ENCODE measurements at regions not wholly inside any gene's neighbourhood (a gene's known extent, or its start where the extent isn't known, plus 50 kb on each side); places are given as distances from the start of the nearest gene placed in this dataset.

DNA sequence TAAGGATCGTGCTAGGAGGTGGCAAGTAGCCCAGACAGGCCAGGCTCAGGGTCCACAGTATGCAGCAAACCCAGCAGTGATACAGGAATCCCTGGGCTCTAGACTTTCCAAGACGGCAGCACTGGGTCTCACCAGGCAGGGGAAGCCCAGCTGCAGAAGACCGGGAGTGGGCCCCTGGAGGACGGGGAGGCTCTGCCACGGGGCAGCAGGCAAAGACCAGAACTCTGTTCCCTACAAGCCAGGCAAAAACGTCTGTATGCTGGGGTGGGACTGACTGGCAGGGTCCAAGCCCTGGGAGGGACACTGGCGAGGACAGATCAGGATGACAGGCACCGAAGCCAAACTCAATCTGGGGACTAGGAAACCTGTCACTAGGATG lies 98.9 kb upstream of the SEC11C start:
- no peaks in the 10 kb centered on the region for H3K27me3 ChIP-seq (ENCODE audit: low read length)
- no peaks in the 10 kb centered on the region for H3K79me2 ChIP-seq (ENCODE audit: low read length)
- no peaks in the 10 kb centered on the region for H3K9me2 ChIP-seq (replicated peaks; ENCODE audit: low read length)
- H4K20me1 ChIP-seq (ENCODE audit: low read length) = no peaks in the 10 kb centered on the region
- no peak overlapping the region for H3K27ac ChIP-seq (ENCODE audit: low read length)
- no peak for DNase-seq
- CTCF ChIA-PET = no interaction called here
- no peaks in the 10 kb centered on the region for H3K9me3 ChIP-seq (ENCODE audit: low read length)
- H3K4me3 ChIP-seq (ENCODE audit: low read length) = no peak overlapping the region
- no peak overlapping the region for H2AFZ ChIP-seq (ENCODE audit: low read length)
- no peak overlapping the region for H3K4me2 ChIP-seq (ENCODE audit: low read length)
- H3F3A ChIP-seq (ENCODE audit: low read length, unreplicated experiment) = no peaks in the 10 kb centered on the region
- BruUV-seq (replicated peaks) = no TSS peak
- TF ChIP-seq EZH2phosphoT487 (IDR thresholded peaks at IDR 0.05; ENCODE audit: borderline replicate concordance, low read length) (no peak), EZH2 (IDR thresholded peaks at IDR 0.05; ENCODE audit: low read length, unreplicated experiment) (no peak)
- TF ChIP-seq, protein P1, sequence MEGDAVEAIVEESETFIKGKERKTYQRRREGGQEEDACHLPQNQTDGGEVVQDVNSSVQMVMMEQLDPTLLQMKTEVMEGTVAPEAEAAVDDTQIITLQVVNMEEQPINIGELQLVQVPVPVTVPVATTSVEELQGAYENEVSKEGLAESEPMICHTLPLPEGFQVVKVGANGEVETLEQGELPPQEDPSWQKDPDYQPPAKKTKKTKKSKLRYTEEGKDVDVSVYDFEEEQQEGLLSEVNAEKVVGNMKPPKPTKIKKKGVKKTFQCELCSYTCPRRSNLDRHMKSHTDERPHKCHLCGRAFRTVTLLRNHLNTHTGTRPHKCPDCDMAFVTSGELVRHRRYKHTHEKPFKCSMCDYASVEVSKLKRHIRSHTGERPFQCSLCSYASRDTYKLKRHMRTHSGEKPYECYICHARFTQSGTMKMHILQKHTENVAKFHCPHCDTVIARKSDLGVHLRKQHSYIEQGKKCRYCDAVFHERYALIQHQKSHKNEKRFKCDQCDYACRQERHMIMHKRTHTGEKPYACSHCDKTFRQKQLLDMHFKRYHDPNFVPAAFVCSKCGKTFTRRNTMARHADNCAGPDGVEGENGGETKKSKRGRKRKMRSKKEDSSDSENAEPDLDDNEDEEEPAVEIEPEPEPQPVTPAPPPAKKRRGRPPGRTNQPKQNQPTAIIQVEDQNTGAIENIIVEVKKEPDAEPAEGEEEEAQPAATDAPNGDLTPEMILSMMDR (conservative IDR thresholded peaks at IDR 0.05; ENCODE audit: low read depth, low read length) = no peak
- no peak overlapping the region for H3K9ac ChIP-seq (ENCODE audit: low read length)
- no peak for ATAC-seq
- no peaks in the 10 kb centered on the region for H3K36me3 ChIP-seq (ENCODE audit: low read depth, low read length)
- POLR2A ChIA-PET (ENCODE audit: unreplicated experiment) = no interaction called here
- H3K4me1 ChIP-seq (ENCODE audit: insufficient read depth, low read length) = no peaks in the 10 kb centered on the region
- intact Hi-C loops (cut with micrococcal nuclease) = no loop called here

DNA sequence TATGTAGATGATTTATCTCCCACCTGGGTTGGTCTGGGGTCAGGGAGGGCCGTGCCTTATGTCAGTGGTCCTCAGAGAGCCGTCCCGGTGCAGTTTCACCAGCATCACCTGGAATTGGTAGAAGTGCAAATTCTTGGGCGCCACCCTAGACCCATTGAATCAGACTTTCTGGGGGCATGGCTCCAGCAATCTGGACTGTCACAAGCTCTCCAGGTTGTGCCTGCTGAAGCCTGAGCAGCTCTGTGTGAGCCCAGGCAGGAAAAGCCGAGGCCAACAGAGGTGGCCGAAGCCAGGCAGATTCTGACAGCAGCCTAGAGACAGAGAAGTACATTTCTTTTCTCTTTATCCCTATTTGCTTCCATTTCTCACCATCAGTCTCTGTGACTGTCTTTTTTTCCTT lies 98.4 kb upstream of the SEC11C start:
- no peaks in the 10 kb centered on the region for H3K9me2 ChIP-seq (replicated peaks; ENCODE audit: low read length)
- H3K4me3 ChIP-seq (ENCODE audit: low read length) = no peak overlapping the region
- no peak for ATAC-seq
- BruUV-seq (replicated peaks) = no TSS peak
- no peaks in the 10 kb centered on the region for H3K36me3 ChIP-seq (ENCODE audit: low read depth, low read length)
- no peaks in the 10 kb centered on the region for H3K4me1 ChIP-seq (ENCODE audit: insufficient read depth, low read length)
- CTCF ChIA-PET = no interaction called here
- POLR2A ChIA-PET (ENCODE audit: unreplicated experiment) = no interaction called here
- no peaks in the 10 kb centered on the region for H3K79me2 ChIP-seq (ENCODE audit: low read length)
- no peak overlapping the region for H3K27ac ChIP-seq (ENCODE audit: low read length)
- intact Hi-C loops (cut with micrococcal nuclease) = no loop called here
- no peaks in the 10 kb centered on the region for H3F3A ChIP-seq (ENCODE audit: low read length, unreplicated experiment)
- TF ChIP-seq, protein P1 (conservative IDR thresholded peaks at IDR 0.05; ENCODE audit: low read depth, low read length) = no peak
- H3K9me3 ChIP-seq (ENCODE audit: low read length) = no peaks in the 10 kb centered on the region
- H3K4me2 ChIP-seq (ENCODE audit: low read length) = no peak overlapping the region
- no peak overlapping the region for H2AFZ ChIP-seq (ENCODE audit: low read length)
- no peak overlapping the region for H3K9ac ChIP-seq (ENCODE audit: low read length)
- H4K20me1 ChIP-seq (ENCODE audit: low read length) = no peaks in the 10 kb centered on the region
- no peak for DNase-seq
- no peaks in the 10 kb centered on the region for H3K27me3 ChIP-seq (ENCODE audit: low read length)

DNA sequence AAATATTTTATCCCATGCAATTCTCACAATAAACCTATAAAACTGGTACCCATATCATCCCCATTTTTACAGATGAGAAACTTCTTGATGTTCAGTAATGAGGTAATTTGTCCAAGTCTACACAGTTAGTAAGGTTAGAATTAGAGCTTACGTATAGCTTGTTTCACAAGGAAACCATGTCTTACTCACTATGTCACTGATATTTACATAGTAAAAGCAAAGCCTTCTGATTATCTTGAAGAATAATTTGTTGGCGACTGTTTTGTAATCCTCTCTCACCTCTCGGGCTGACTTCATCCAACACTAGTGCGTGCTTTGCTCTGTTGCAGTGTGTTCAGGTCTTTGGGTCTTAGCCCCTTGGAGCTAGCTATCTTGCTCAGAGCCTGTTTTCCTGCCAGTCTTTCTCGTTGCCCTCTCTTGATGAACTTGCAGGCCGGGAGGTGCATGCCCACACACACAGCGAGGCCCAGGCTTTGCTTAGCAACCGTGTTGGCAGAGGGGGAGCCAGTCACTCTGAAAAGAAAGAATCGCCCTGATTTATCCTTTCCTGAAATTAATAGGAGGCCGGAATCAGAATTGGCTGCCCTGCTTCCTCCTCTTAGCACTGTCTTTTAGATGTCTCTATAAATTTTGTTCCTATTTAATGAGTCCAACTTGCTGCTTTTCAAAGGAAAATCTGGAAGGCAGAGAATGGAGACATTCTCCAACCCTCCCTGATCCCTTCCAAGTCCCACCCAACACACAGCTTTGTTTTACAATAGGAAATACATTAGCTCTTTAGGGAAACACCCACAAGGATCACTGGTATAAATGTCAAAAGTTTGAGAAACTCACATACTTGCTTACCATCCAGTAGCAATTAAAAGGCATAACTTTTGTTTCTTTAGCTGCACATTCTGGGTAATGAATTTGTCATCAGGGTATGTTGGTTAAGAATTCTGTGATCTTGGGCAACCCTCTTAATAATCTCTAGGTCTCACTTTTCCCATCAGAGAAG lies 97.6 kb upstream of the SEC11C start:
- Histone ChIP-seq H3K27ac (ENCODE audit: low read length) (no peak overlapping the region), H3K4me3 (ENCODE audit: low read length) (no peak overlapping the region), H2AFZ (ENCODE audit: low read length) (no peak overlapping the region), H3K9me3 (ENCODE audit: low read length) (no peaks in the 10 kb centered on the region), H3K9me2 (replicated peaks; ENCODE audit: low read length) (no peaks in the 10 kb centered on the region), H3F3A (ENCODE audit: low read length, unreplicated experiment) (no peaks in the 10 kb centered on the region), H3K27me3 (ENCODE audit: low read length) (no peaks in the 10 kb centered on the region), H4K20me1 (ENCODE audit: low read length) (no peaks in the 10 kb centered on the region), H3K4me1 (ENCODE audit: insufficient read depth, low read length) (no peaks in the 10 kb centered on the region), H3K36me3 (ENCODE audit: low read depth, low read length) (no peaks in the 10 kb centered on the region), H3K79me2 (ENCODE audit: low read length) (no peaks in the 10 kb centered on the region), H3K9ac (ENCODE audit: low read length) (no peak overlapping the region), H3K4me2 (ENCODE audit: low read length) (no peak overlapping the region)
- DNase-seq (no peak), ATAC-seq (no peak)
- no peak for TF ChIP-seq EZH2 (IDR thresholded peaks at IDR 0.05; ENCODE audit: low read length, unreplicated experiment)
- no peak for TF ChIP-seq EZH2phosphoT487 (IDR thresholded peaks at IDR 0.05; ENCODE audit: borderline replicate concordance, low read length)
- TF ChIP-seq, protein P1 (conservative IDR thresholded peaks at IDR 0.05; ENCODE audit: low read depth, low read length) = no peak
- ChIA-PET CTCF (no interaction called here), POLR2A (ENCODE audit: unreplicated experiment) (no interaction called here)
- no TSS peak for BruUV-seq (replicated peaks)
- intact Hi-C loops (cut with micrococcal nuclease) = no loop called here

All from PC-3 (cell line).